Stimulated activated CD4-positive, alpha-beta T cell treated with anti-CD3 and anti-CD28 coated beads, Interleukin-2, amount 100 ng/mL, for 4 hours (primary cell): ENCODE measurements at regions not wholly inside any gene's neighbourhood (a gene's known extent, or its start where the extent isn't known, plus 50 kb on each side); places are given as distances from the start of the nearest gene placed in this dataset.

Experiments used
- DNase-seq: peaks from one replicate; pipeline ENCODE4 v3.0.0-alpha.2; 2020; ENCODE audit warnings: low read depth

- no peak for DNase-seq
Observed at GRCh38 chr6:19410481-19410880, 426.7 kb upstream of the ID4 start.

GRCh38 chr6:19413323-19413722 is 423.8 kb upstream of the ID4 start:
- no peak for DNase-seq

GRCh38 chr6:19415605-19416326 is 421.4 kb upstream of the ID4 start:
- DNase-seq = no peak

GRCh38 chr6:19416811-19417210 is 420.4 kb upstream of the ID4 start:
- no peak for DNase-seq

GRCh38 chr6:19417713-19418112 is 419.5 kb upstream of the ID4 start:
- no peak for DNase-seq

- no peak for DNase-seq
Observed at GRCh38 chr6:19424853-19425252, 412.3 kb upstream of the ID4 start.

GRCh38 chr6:19427548-19427947 is 409.6 kb upstream of the ID4 start:
- no peak for DNase-seq

- DNase-seq = no peak
Observed at GRCh38 chr6:19432966-19433498, 404.1 kb upstream of the ID4 start.

- no peak for DNase-seq
Observed at GRCh38 chr6:19434065-19434464, 403.1 kb upstream of the ID4 start.

- DNase-seq = no peak
Observed at GRCh38 chr6:19435755-19436154, 401.4 kb upstream of the ID4 start.

GRCh38 chr6:19438566-19439353 is 398.4 kb upstream of the ID4 start:
- DNase-seq = no peak

GRCh38 chr6:19440531-19440930 is 396.6 kb upstream of the ID4 start:
- DNase-seq = no peak

- no peak for DNase-seq
Observed at GRCh38 chr6:19443411-19443810, 393.8 kb upstream of the ID4 start.

GRCh38 chr6:19444041-19444440 is 393.1 kb upstream of the ID4 start:
- DNase-seq = no peak

GRCh38 chr6:19444481-19444880 is 392.7 kb upstream of the ID4 start:
- no peak for DNase-seq

- DNase-seq = no peak
Observed at GRCh38 chr6:19446570-19446969, 390.6 kb upstream of the ID4 start.

- no peak for DNase-seq
Observed at GRCh38 chr6:19450651-19451050, 386.5 kb upstream of the ID4 start.

GRCh38 chr6:19452495-19452894 is 384.7 kb upstream of the ID4 start:
- no peak for DNase-seq

GRCh38 chr6:19454001-19454720 is 383.0 kb upstream of the ID4 start:
- DNase-seq = no peak

GRCh38 chr6:19454721-19455392 is 382.3 kb upstream of the ID4 start:
- no peak for DNase-seq

GRCh38 chr6:19463250-19463649 is 373.9 kb upstream of the ID4 start:
- no peak for DNase-seq

- no peak for DNase-seq
Observed at GRCh38 chr6:19463925-19464324, 373.2 kb upstream of the ID4 start.
